Activated CD8-positive, alpha-beta T cell treated with anti-CD3 and anti-CD28 coated beads, Interleukin-2, amount 10 ng/mL, durations not matched to agents 7 days and 5 days (primary cell): ENCODE measurements at regions not wholly inside any gene's neighbourhood (a gene's known extent, or its start where the extent isn't known, plus 50 kb on each side); places are given as distances from the start of the nearest gene placed in this dataset.
"Not testable (repeated sequence)": the region's sequence is repeated elsewhere in the genome, so short reads cannot be mapped to it uniquely, and the experiment has no call there.

ENCODE experiments used
- ATAC-seq: fragments of 150-1000 bp; cut with Tn5 transposase; one replicate; pipeline ENCODE4 v1.10.0; 2021; ENCODE audit warnings: moderate library complexity
- CTCF ChIA-PET: fragments of 350-600 bp; sonication (Branson Sonifier 250); formaldehyde crosslinking; loops from one replicate; lab custom pipeline; 2021; ENCODE audit warnings: antibody characterized with exemption; lab: Charles Lee
- POLR2A ChIA-PET: fragments of 350-600 bp; sonication (Branson Sonifier 250); formaldehyde crosslinking; loops from one replicate; lab custom pipeline; 2021; ENCODE audit warnings: antibody characterized with exemption; lab: Charles Lee
- DNase-seq: peaks from one replicate; pipeline ENCODE4 v3.0.0-alpha.2; 2020
- H3K27ac Mint-ChIP-seq: one replicate; pipeline ENCODE4 v1.8.0; 2021; ENCODE audit warnings: mild to moderate bottlenecking, mixed read lengths
- H3K27me3 Mint-ChIP-seq: one replicate; pipeline ENCODE4 v1.8.0; 2021; ENCODE audit warnings: low read depth, mixed read lengths
- H3K36me3 Mint-ChIP-seq: one replicate; pipeline ENCODE4 v1.8.0; 2021; ENCODE audit warnings: low read depth, mixed read lengths
- H3K4me1 Mint-ChIP-seq: one replicate; pipeline ENCODE4 v1.8.0; 2021; ENCODE audit warnings: low read depth, mixed read lengths
- H3K4me3 Mint-ChIP-seq: one replicate; pipeline ENCODE4 v1.8.0; 2021; ENCODE audit warnings: mild to moderate bottlenecking, mixed read lengths
- H3K9me3 Mint-ChIP-seq: one replicate; pipeline ENCODE4 v1.8.0; 2022; ENCODE audit warnings: mixed read lengths; ENCODE audit not compliant: insufficient read depth

DNA sequence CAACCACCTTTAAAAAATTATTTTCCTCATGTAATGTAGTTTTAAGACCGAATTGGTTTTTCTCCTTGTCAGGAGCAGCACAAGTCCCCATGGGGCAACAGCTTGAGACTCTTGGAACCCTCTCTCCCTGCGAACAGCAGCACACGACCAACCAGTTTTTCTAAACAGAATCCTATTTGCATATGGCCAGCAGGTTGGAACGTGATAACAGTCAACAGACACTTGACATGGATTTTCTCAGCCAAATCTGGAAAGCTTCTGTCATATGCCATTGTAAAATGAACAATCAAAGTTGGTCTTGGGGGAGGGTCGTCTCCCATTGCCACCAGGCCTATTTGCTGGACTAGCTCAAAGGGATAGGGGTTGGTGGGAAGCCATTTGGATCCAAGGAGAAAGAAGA is 1915.0 kb upstream of the FLRT2 start:
- DNase-seq (no peak), ATAC-seq (no peak)
- CTCF ChIA-PET, result no interaction called here
- H3K4me1 Mint-ChIP-seq, result no peaks in the 10 kb centered on the region
- H3K9me3 Mint-ChIP-seq, result peaks cover 4% of the 10 kb centered on the region
- no peaks in the 10 kb centered on the region for H3K27me3 Mint-ChIP-seq
- H3K27ac Mint-ChIP-seq, result no peak overlapping the region
- H3K36me3 Mint-ChIP-seq, result no peaks in the 10 kb centered on the region
- no peak overlapping the region for H3K4me3 Mint-ChIP-seq
- POLR2A ChIA-PET, result no interaction called here

DNA sequence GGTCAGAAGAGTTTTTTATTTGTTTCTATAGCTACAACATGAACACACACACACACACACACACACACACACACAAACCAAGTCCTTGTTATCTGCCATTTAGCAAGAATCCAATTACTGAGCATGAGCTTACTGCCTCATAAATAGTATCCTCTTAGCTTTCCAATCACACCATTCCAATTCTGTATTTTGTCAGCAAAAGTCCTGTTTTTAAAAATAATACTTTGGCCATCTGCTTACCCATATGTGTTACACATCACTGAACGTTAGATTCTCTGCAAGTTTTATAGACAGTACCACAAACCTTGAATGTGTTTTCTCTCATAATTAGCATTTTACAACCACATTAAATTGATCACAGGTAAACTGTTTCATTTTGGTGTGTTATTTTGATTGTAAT is 1905.4 kb upstream of the FLRT2 start:
- ATAC-seq, result no peak
- Mint-ChIP-seq H3K36me3 (no peaks in the 10 kb centered on the region), H3K27me3 (no peaks in the 10 kb centered on the region)

DNA sequence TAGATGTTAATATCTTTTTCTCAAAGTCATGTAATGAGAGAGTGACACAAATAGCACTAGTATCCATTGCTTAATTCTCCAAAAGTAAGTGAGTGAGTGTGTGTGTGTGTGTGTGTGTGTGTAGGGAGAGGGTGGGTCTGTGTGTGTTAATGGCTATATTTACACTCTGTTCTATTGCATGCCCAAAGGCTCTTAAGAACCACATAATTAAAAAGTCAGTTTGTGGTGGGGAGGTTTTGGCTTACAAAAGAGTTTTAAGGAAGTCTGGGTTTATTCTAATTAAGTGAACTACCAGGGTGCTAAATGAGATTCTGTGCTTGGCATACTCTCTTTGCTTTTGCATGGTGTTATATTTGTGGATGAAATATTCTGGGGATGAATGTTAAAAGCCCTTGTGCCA is 1897.6 kb upstream of the FLRT2 start:
- Mint-ChIP-seq H3K9me3 (peaks cover 11% of the 10 kb centered on the region), H3K27ac (no peak overlapping the region), H3K4me3 (no peak overlapping the region), H3K4me1 (no peaks in the 10 kb centered on the region), H3K27me3 (no peaks in the 10 kb centered on the region), H3K36me3 (no peaks in the 10 kb centered on the region)
- no peak for ATAC-seq
- ChIA-PET CTCF (no interaction called here), POLR2A (no interaction called here)
- no peak for DNase-seq

More for the DNA sequence above, 1905.4 kb upstream of the FLRT2 start:
- no peak overlapping the region for H3K4me3 Mint-ChIP-seq
- no peak for DNase-seq
- ChIA-PET CTCF (no interaction called here), POLR2A (no interaction called here)
- peaks cover 18% of the 10 kb centered on the region for H3K9me3 Mint-ChIP-seq
- no peaks in the 10 kb centered on the region for H3K4me1 Mint-ChIP-seq
- H3K27ac Mint-ChIP-seq, result no peak overlapping the region

DNA sequence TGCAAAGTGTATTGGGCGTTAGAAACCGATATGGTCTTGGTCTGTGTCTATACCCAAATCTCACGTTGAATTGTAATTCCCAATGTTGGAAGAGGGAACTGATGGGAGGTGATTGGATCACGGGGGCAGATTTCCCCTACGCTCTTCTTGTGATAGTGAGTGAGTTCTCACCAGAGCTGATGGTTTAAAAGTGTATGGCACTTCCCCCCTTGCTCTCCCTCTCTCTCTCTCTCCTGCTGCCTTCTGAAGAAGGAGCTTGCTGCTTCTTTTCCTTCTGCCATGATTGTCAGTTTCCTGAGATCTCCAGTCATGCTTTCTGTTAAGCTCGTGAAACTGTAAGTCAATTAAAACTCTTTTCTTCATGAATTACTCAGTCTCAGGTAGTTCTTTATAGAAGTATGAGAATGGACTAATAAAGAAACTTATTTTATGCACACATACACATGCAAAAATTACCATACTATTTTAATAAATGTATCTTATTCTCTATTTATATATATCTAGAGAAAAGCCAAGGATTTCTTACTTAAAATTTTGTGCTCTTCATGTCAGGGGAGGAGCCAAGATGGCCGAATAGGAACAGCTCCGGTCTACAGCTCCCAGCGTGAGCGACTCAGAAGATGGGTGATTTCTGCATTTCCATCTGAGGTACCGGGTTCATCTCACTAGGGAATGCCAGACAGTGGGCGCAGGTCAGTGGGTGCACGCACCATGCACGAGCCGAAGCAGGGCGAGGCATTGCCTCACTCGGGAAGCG is 1891.0 kb upstream of the FLRT2 start:
- no peak overlapping the region for H3K4me3 Mint-ChIP-seq
- no peak overlapping the region for H3K27ac Mint-ChIP-seq
- H3K27me3 Mint-ChIP-seq, result no peaks in the 10 kb centered on the region
- ChIA-PET CTCF (no interaction called here), POLR2A (no interaction called here)
- H3K36me3 Mint-ChIP-seq, result no peaks in the 10 kb centered on the region
- H3K4me1 Mint-ChIP-seq, result no peaks in the 10 kb centered on the region
- ATAC-seq (no peak), DNase-seq (no peak)
- H3K9me3 Mint-ChIP-seq, result no peaks in the 10 kb centered on the region

DNA sequence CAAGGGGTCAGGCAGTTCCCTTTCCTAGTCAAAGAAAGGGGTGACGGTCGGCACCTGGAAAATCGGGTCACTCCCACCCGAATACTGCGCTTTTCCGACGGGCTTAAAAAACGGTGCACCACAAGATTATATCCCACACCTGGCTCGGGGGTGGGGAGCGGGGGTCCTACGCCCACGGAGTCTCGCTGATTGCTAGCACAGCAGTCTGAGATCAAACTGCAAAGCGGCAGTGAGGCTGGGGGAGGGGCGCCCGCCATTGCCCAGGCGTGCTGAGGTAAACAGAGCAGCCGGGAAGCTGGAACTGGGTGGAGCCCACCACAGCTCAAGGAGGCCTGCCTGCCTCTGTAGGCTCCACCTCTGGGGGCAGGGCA is 1890.5 kb upstream of the FLRT2 start:
- H3K27me3 Mint-ChIP-seq, H3K36me3 Mint-ChIP-seq, H3K4me3 Mint-ChIP-seq, CTCF ChIA-PET, H3K9me3 Mint-ChIP-seq, ATAC-seq, H3K27ac Mint-ChIP-seq, H3K4me1 Mint-ChIP-seq, POLR2A ChIA-PET, DNase-seq: not testable (repeated sequence)

DNA sequence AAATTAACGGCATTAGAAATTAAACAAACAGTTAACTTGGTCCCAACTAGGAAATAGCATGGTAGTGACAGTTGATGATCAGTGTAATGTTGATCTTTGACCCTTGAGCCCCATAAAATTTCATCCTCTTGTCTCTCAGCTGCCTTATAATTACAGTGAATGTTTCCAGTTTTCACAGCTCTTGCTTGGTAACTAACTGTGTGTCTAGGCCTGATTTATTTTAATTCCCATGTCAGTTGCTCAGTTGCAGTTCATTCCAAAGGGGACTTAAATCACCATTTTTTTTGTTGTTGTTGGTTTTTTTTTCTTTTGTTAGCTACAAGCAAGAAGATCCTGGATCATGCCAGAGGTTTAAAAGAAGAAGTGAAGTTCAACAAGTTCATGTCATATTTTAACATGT is 1883.7 kb upstream of the FLRT2 start:
- ATAC-seq (no peak), DNase-seq (no peak)
- POLR2A ChIA-PET, result no interaction called here
- Mint-ChIP-seq H3K27me3 (no peaks in the 10 kb centered on the region), H3K27ac (no peak overlapping the region), H3K9me3 (peaks cover 14% of the 10 kb centered on the region), H3K4me3 (no peak overlapping the region), H3K4me1 (no peaks in the 10 kb centered on the region), H3K36me3 (no peaks in the 10 kb centered on the region)
- CTCF ChIA-PET, result no interaction called here

DNA sequence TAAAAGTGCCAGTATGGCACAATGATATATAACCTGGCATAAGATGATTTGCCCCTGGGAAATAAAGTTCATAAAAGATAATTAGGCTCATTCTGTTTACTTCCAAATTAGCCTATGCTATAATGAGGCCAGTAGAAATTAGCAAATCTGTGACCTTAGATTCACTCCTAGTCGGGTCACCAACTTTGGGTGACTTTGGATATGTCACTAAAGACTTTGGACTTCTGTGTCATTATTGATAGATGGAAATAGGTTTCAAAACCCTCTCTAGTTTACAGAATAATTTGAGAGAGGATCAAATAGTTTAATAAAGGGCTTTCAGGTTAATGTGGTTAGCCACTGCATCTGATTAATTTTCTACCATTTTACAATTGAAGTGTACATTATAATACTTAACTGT is 1869.3 kb upstream of the FLRT2 start:
- Mint-ChIP-seq H3K9me3 (peaks cover 13% of the 10 kb centered on the region), H3K27ac (no peak overlapping the region), H3K27me3 (no peaks in the 10 kb centered on the region), H3K36me3 (no peaks in the 10 kb centered on the region), H3K4me1 (no peaks in the 10 kb centered on the region), H3K4me3 (no peak overlapping the region)
- ATAC-seq (no peak), DNase-seq (no peak)
- CTCF ChIA-PET, result no interaction called here
- POLR2A ChIA-PET, result no interaction called here

DNA sequence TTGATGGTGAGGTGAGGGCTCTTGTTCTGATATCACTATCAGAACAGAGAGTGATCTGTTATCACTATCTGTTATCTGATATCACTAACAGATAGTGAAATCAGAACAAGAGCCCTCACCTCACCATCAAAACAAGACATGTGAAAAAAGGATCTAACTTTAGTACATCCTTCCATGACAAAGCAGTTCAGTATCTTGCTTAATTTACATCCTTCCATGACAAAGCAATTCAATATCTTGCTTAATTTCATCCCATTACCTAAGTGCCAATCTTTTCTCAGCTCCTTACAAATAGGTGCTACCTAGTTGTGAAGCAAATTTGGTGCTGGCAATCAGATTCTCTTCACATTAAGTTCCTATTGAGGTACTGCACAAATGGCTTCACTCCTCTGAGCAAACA is 1865.6 kb upstream of the FLRT2 start:
- Mint-ChIP-seq H3K27ac (no peak overlapping the region), H3K4me3 (no peak overlapping the region), H3K27me3 (no peaks in the 10 kb centered on the region), H3K36me3 (no peaks in the 10 kb centered on the region), H3K4me1 (no peaks in the 10 kb centered on the region), H3K9me3 (peaks cover 17% of the 10 kb centered on the region)
- POLR2A ChIA-PET, result no interaction called here
- CTCF ChIA-PET, result no interaction called here
- no peak for ATAC-seq
- no peak for DNase-seq

DNA sequence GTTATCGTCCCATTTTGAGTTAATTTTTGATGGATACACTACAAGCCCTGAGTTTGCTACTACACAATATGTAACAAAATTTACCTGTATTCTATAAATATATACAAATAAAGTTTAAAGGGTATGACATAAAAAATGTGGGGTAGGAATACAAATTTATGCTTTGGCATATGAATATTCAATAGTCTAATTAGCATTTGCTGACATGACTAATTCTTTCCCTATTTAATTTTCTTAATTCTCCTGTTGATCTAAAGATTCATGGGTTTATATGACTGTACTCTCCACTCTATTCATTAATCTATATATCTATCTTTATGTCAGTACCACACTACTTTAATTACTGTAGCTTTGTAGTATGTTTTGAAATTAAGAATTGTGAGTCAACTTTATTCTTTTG is 1840.7 kb upstream of the FLRT2 start:
- ChIA-PET POLR2A (no interaction called here), CTCF (no interaction called here)
- Mint-ChIP-seq H3K9me3 (peaks cover 16% of the 10 kb centered on the region), H3K4me3 (no peak overlapping the region), H3K4me1 (no peaks in the 10 kb centered on the region), H3K27me3 (no peaks in the 10 kb centered on the region), H3K36me3 (no peaks in the 10 kb centered on the region), H3K27ac (no peak overlapping the region)
- DNase-seq (no peak), ATAC-seq (no peak)

DNA sequence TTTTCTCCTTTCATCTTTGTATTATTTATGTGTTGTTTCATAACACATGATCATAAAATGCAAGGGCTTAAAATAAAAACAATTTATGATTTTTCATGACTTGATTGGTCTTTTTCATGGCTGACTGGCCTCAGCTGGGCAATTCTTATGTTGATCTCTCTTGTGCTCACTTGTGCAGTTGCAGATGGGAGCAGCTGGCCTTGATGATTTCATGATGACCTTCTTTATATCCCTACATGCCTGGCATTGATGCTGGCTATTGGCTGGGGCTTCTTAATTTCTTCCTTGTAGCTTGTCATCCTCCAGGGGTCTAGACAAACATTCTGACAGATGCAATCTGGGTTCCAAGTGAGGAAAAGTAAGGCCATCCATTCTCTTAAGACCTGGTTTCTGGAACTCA is 1832.8 kb upstream of the FLRT2 start:
- Mint-ChIP-seq H3K4me3 (no peak overlapping the region), H3K27me3 (no peaks in the 10 kb centered on the region), H3K36me3 (no peaks in the 10 kb centered on the region), H3K9me3 (peaks cover 9% of the 10 kb centered on the region), H3K27ac (no peak overlapping the region), H3K4me1 (no peaks in the 10 kb centered on the region)
- no peak for ATAC-seq
- no peak for DNase-seq
- CTCF ChIA-PET, result no interaction called here
- POLR2A ChIA-PET, result no interaction called here

DNA sequence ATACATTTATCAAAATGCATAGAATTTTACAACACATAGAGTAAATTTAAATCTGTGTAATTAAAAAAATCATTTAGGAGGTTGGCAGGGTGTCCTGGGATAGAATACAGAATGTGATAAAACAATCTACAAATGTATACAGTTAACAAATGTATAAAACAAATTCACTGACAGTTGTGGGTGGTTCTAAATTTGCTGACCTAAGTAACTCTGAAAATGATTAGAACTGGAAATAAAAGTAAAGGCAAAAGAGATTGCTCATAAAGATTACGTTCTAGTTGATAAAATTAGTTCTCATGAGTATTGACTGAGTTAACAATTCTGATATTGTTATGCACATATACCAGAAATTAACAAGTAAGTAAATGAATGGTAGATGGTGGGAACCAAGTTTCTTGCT is 1827.3 kb upstream of the FLRT2 start:
- no peaks in the 10 kb centered on the region for H3K27me3 Mint-ChIP-seq
- no peaks in the 10 kb centered on the region for H3K36me3 Mint-ChIP-seq
- ATAC-seq (no peak), DNase-seq (no peak)
- no peak overlapping the region for H3K27ac Mint-ChIP-seq
- POLR2A ChIA-PET, result no interaction called here
- H3K4me3 Mint-ChIP-seq, result no peak overlapping the region
- H3K4me1 Mint-ChIP-seq, result no peaks in the 10 kb centered on the region
- peaks cover 16% of the 10 kb centered on the region for H3K9me3 Mint-ChIP-seq
- CTCF ChIA-PET, result no interaction called here

DNA sequence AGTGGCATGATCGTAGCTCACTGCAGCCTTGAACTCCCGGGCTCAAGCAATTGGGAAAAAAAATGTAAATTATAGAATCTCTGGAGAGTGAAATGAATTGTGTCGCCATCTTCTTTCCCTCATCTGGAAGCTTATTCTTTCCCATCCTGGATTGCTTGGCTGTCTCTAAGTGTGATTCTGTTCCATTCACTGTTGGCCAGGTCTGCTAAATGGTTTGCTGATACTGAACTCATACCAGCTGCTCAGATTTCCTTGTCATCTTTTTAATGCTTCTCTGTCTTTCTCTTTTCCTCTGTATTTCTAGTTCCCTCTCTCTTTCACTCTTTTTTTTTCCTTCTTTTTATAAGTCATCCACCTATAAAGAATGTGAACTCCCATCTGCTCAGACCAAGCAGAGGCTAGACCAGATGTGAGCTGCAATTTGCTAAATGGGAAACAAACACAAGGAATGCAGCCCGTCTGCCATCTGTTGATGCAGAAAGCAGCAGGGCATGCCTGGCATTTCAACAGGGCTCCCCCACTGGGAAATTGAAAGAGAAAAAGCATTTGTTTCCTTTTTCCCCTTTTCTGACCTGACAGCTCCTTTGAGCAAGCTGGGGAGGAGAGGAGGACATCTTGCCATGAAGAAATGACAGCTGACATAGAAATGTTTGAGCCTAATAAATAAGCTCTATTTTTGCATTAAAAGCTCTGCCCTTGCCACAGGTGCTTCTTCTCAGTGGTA is 1823.6 kb upstream of the FLRT2 start:
- Mint-ChIP-seq H3K4me1 (no peaks in the 10 kb centered on the region), H3K36me3 (no peaks in the 10 kb centered on the region), H3K9me3 (peaks cover 8% of the 10 kb centered on the region), H3K27ac (no peak overlapping the region), H3K4me3 (no peak overlapping the region), H3K27me3 (no peaks in the 10 kb centered on the region)
- ATAC-seq (no peak), DNase-seq (no peak)
- ChIA-PET CTCF (no interaction called here), POLR2A (no interaction called here)
